A549 (cell line): ENCODE measurements at regions not wholly inside any gene's neighbourhood (a gene's known extent, or its start where the extent isn't known, plus 50 kb on each side); places are given as distances from the start of the nearest gene placed in this dataset.

Source experiments
- ATAC-seq, 2 experiments: fragments of 200-7000 bp in 1 of 2; fragments of >200 bp in 1 of 2; cut with Nextera tagmentation in 1 of 2; cut with Tn5 transposase in 1 of 2; 3 replicates each; pipeline versions ENCODE4 v1.8.0 to v1.9.1; 2018 to 2020; ENCODE audit warnings: mild to moderate bottlenecking in 1 of 2, moderate library complexity in 1 of 2
- CTCF ChIA-PET: fragments of 300-600 bp; sonication (Branson Sonifier 250); formaldehyde crosslinking; extraction: SDS; loops from one replicate; lab custom pipeline; 2021; ENCODE audit warnings: antibody characterized with exemption, inconsistent platforms; lab: Yijun Ruan, JAX
- POLR2A ChIA-PET: fragments of 350-600 bp; formaldehyde crosslinking; extraction: SDS; loops from one replicate; lab custom pipeline; 2021; ENCODE audit warnings: antibody characterized with exemption, inconsistent platforms; lab: Yijun Ruan, JAX
- DNase-seq, 2 experiments: peaks; one replicate each; pipeline versions ENCODE4 v3.0.0 to v3.0.0-alpha.2; 2011 to 2016; ENCODE audit warnings: low read depth in 1 of 2, low spot score in 1 of 2
- FAIRE-seq: peaks from 2 replicates; lab custom pipeline; 2011; peaks lifted over from hg19 to GRCh38; lab: Jason Lieb, UNC
- H3K27ac ChIP-seq, 2 experiments: fragments of >200 bp; sonication (Bioruptor Twin); formaldehyde crosslinking; 3 replicates each; pipeline ENCODE4 v1.5.1; 2016 to 2017
- H3K4me1 ChIP-seq: fragments of >200 bp; sonication (Bioruptor Twin); formaldehyde crosslinking; 3 replicates; pipeline ENCODE4 v1.6.1; 2016
- H3K4me2 ChIP-seq: fragments of >200 bp; sonication (Bioruptor Twin); formaldehyde crosslinking; 3 replicates; pipeline ENCODE4 v1.6.1; 2016
- H3K4me3 ChIP-seq: fragments of >200 bp; sonication (Bioruptor Twin); formaldehyde crosslinking; 3 replicates; pipeline ENCODE4 v1.5.1; 2016
- H3K9me3 ChIP-seq: fragments of >200 bp; sonication (Bioruptor Twin); formaldehyde crosslinking; 3 replicates; pipeline ENCODE4 v1.6.1; 2016
- CBX2 ChIP-seq: fragments of 200-600 bp; sonication (generic); IDR thresholded peaks from 2 replicates; pipeline ENCODE4 v1.6.1; 2016; ENCODE audit warnings: low read depth, mild to moderate bottlenecking, borderline replicate concordance
- EHF ChIP-seq: fragments of 250-450 bp; sonication (Bioruptor Pico); IDR thresholded peaks from 2 replicates; pipeline ENCODE4 v1.5.0; 2020; ENCODE audit warnings: mild to moderate bottlenecking
- ESRRA ChIP-seq: fragments of 150-350 bp; IDR thresholded peaks from 2 replicates; pipeline ENCODE4 v1.6.1; 2014; ENCODE audit warnings: mild to moderate bottlenecking, low read length, borderline replicate concordance
- GATA3 ChIP-seq: IDR thresholded peaks from 2 replicates; pipeline ENCODE4 v1.6.1; 2012; ENCODE audit warnings: borderline replicate concordance
- HEYL ChIP-seq: fragments of 250-450 bp; sonication (Bioruptor Pico); IDR thresholded peaks from 2 replicates; pipeline ENCODE4 v1.8.0; 2021; ENCODE audit warnings: mild to moderate bottlenecking, moderate library complexity
- HOXB5 ChIP-seq: fragments of 250-450 bp; sonication (Bioruptor Pico); IDR thresholded peaks from 2 replicates; pipeline ENCODE4 v1.5.0; 2020; ENCODE audit warnings: mild to moderate bottlenecking, moderate library complexity
- JUN ChIP-seq, 2 experiments: fragments of >200 bp; sonication (Bioruptor Twin); formaldehyde crosslinking; IDR thresholded peaks; 2 replicates in 1 of 2; 3 replicates in 1 of 2; pipeline ENCODE4 v1.6.1; 2016 to 2017
- JUNB ChIP-seq: fragments of >200 bp; sonication (Bioruptor Twin); formaldehyde crosslinking; IDR thresholded peaks from 2 replicates; pipeline ENCODE4 v1.6.1; 2016
- MAFK ChIP-seq: fragments of 450-650 bp; IDR thresholded peaks from 2 replicates; pipeline ENCODE4 v1.6.1; 2014; ENCODE audit not compliant: partially characterized antibody
- MAZ ChIP-seq: fragments of 150-350 bp; IDR thresholded peaks from 2 replicates; pipeline ENCODE4 v1.6.1; 2014; ENCODE audit warnings: antibody characterized with exemption, low read depth, low read length, borderline replicate concordance
- MYC ChIP-seq: IDR thresholded peaks from 2 replicates; pipeline ENCODE4 v1.6.1; 2012; ENCODE audit warnings: mild to moderate bottlenecking, inconsistent platforms, low read length, improper control_type of control experiment, borderline replicate concordance
- NPAS2 ChIP-seq: fragments of 250-450 bp; sonication (Bioruptor Pico); IDR thresholded peaks from 2 replicates; pipeline ENCODE4 v1.8.0; 2022; ENCODE audit warnings: mild to moderate bottlenecking, moderate library complexity, borderline replicate concordance
- NR3C1 ChIP-seq: fragments of >200 bp; sonication (Bioruptor Twin); formaldehyde crosslinking; IDR thresholded peaks from 3 replicates; pipeline ENCODE4 v1.6.1; 2017
- POLR2A ChIP-seq: IDR thresholded peaks from 2 replicates; pipeline ENCODE4 v1.6.1; 2012; ENCODE audit warnings: mild to moderate bottlenecking, low read length
- SMC3 ChIP-seq: fragments of >200 bp; sonication (Bioruptor Twin); formaldehyde crosslinking; IDR thresholded peaks from 3 replicates; pipeline ENCODE4 v1.6.1; 2018; ENCODE audit warnings: inconsistent platforms
- TP53 ChIP-seq: fragments of 250-450 bp; sonication (Bioruptor Pico); IDR thresholded peaks from 2 replicates; pipeline ENCODE4 v1.5.0; 2021; ENCODE audit warnings: mild to moderate bottlenecking, moderate library complexity
- ZC3H11A ChIP-seq: fragments of 450-650 bp; IDR thresholded peaks from 2 replicates; pipeline ENCODE4 v1.6.1; 2014; ENCODE audit warnings: antibody characterized with exemption, mild to moderate bottlenecking
- ZSCAN20 ChIP-seq: fragments of 250-450 bp; sonication (Bioruptor Pico); IDR thresholded peaks from 2 replicates; pipeline ENCODE4 v1.8.0; 2022; ENCODE audit warnings: mild to moderate bottlenecking, moderate library complexity
- WGBS: methylation state at CpG from one replicate; pipeline ENCODE4 v1.1.6; 2017; ENCODE audit errors: missing lambda C conversion rate; 5-methylcytosine and 5-hydroxymethylcytosine counted together
- TF ChIP-seq, protein P1 (sequence below): fragments of >200 bp; sonication (Bioruptor Twin); formaldehyde crosslinking; IDR thresholded peaks from 3 replicates; pipeline ENCODE4 v1.5.1; 2016
- TF ChIP-seq, protein P2 (sequence below): fragments of 200-600 bp; sonication (generic); IDR thresholded peaks from 2 replicates; pipeline ENCODE4 v1.6.1; 2016; ENCODE audit warnings: antibody characterized with exemption, mild to moderate bottlenecking, moderate library complexity
- TF ChIP-seq, protein P3 (sequence below): IDR thresholded peaks from 2 replicates; pipeline ENCODE4 v1.6.1; 2012; ENCODE audit warnings: low read depth, borderline replicate concordance
- TF ChIP-seq, protein P4 (sequence below): fragments of 250-450 bp; sonication (Bioruptor Pico); IDR thresholded peaks from 2 replicates; pipeline ENCODE4 v1.5.0; 2021; ENCODE audit warnings: mild to moderate bottlenecking, moderate library complexity, borderline replicate concordance
- TF ChIP-seq, protein P5 (sequence below): fragments of 450-650 bp; IDR thresholded peaks from 2 replicates; pipeline ENCODE4 v1.6.1; 2014; ENCODE audit warnings: antibody characterized with exemption
- TF ChIP-seq, protein P6 (sequence below): fragments of >200 bp; sonication (Bioruptor Twin); formaldehyde crosslinking; IDR thresholded peaks from 3 replicates; pipeline ENCODE4 v1.6.1; 2016
- TF ChIP-seq, protein P7 (sequence below): fragments of >200 bp; sonication (Bioruptor Twin); formaldehyde crosslinking; IDR thresholded peaks from 2 replicates; pipeline ENCODE4 v1.6.1; 2016

DNA sequence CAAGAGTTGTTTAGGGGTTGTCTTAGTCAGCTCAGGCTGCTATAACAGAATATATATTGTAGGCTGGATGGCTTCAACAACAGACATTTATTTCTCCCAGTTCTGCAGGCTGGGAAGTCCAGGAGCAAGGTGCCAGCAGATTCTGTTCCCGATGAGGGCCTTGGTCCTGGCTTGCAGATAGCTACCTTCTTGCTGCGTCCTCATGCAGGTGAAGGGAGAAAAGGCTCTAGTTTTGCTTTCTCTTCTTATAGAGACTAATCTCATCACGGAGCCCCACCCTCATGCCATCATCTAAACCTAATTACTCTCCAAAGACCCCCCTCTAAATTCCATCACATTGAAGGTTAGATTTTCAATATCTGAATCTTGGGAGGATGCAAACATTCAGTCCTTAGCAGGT is 246.0 kb upstream of the ANKRD55 start:
- CTCF ChIA-PET: interaction anchor here (0.9 to 3.1 kb wide), 3 partner anchors 10 to 208 kb away, joined by 3 to 8 read pairs (median 4); no protein-coding TSS in a partner anchor

DNA sequence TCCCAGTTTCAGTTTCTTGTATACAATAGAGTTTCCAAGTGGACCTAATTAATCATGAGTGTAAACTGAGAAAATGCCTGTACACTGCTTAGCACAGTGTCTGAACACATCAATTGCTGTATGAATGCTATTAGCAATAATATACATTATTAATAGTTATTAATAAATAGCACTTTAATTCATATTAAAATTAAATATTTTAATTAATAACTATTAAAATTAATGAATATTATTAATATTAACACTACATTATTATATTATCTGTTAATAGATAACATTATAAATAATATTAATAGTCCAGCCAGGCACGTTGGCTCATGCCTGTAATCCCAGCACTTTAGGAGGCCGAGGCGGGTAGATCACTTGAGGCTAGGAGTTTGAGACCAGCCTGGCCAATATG is 244.9 kb upstream of the ANKRD55 start:
- DNase-seq (no peak), FAIRE-seq (no peak), ATAC-seq (no peak)
- no peak for TF ChIP-seq SMC3
- TF ChIP-seq EHF (CRISPR knock-in tag): no peak
- no peak for TF ChIP-seq GATA3
- TF ChIP-seq HOXB5 (CRISPR knock-in tag): no peak
- TF ChIP-seq, protein P1, sequence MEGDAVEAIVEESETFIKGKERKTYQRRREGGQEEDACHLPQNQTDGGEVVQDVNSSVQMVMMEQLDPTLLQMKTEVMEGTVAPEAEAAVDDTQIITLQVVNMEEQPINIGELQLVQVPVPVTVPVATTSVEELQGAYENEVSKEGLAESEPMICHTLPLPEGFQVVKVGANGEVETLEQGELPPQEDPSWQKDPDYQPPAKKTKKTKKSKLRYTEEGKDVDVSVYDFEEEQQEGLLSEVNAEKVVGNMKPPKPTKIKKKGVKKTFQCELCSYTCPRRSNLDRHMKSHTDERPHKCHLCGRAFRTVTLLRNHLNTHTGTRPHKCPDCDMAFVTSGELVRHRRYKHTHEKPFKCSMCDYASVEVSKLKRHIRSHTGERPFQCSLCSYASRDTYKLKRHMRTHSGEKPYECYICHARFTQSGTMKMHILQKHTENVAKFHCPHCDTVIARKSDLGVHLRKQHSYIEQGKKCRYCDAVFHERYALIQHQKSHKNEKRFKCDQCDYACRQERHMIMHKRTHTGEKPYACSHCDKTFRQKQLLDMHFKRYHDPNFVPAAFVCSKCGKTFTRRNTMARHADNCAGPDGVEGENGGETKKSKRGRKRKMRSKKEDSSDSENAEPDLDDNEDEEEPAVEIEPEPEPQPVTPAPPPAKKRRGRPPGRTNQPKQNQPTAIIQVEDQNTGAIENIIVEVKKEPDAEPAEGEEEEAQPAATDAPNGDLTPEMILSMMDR: no peak
- no peak for TF ChIP-seq MAZ
- TF ChIP-seq, protein P2, sequence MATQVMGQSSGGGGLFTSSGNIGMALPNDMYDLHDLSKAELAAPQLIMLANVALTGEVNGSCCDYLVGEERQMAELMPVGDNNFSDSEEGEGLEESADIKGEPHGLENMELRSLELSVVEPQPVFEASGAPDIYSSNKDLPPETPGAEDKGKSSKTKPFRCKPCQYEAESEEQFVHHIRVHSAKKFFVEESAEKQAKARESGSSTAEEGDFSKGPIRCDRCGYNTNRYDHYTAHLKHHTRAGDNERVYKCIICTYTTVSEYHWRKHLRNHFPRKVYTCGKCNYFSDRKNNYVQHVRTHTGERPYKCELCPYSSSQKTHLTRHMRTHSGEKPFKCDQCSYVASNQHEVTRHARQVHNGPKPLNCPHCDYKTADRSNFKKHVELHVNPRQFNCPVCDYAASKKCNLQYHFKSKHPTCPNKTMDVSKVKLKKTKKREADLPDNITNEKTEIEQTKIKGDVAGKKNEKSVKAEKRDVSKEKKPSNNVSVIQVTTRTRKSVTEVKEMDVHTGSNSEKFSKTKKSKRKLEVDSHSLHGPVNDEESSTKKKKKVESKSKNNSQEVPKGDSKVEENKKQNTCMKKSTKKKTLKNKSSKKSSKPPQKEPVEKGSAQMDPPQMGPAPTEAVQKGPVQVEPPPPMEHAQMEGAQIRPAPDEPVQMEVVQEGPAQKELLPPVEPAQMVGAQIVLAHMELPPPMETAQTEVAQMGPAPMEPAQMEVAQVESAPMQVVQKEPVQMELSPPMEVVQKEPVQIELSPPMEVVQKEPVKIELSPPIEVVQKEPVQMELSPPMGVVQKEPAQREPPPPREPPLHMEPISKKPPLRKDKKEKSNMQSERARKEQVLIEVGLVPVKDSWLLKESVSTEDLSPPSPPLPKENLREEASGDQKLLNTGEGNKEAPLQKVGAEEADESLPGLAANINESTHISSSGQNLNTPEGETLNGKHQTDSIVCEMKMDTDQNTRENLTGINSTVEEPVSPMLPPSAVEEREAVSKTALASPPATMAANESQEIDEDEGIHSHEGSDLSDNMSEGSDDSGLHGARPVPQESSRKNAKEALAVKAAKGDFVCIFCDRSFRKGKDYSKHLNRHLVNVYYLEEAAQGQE: no peak
- TF ChIP-seq, protein P3, sequence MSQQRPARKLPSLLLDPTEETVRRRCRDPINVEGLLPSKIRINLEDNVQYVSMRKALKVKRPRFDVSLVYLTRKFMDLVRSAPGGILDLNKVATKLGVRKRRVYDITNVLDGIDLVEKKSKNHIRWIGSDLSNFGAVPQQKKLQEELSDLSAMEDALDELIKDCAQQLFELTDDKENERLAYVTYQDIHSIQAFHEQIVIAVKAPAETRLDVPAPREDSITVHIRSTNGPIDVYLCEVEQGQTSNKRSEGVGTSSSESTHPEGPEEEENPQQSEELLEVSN: no peak
- no peak for TF ChIP-seq ZC3H11A
- TF ChIP-seq ESRRA: no peak
- no peak for TF ChIP-seq HEYL (CRISPR knock-in tag)
- WGBS: 84% methylated on average over 3 of the region's 3 CpGs
- Histone ChIP-seq H3K4me3 (no peak overlapping the region), H3K27ac (no peak overlapping the region), H3K4me1 (peaks cover 22% of the 10 kb centered on the region), H3K9me3 (no peaks in the 10 kb centered on the region), H3K4me2 (no peak overlapping the region)
- ChIA-PET POLR2A (no interaction called here), CTCF (interaction anchor here (0.8 to 3.1 kb wide), 2 partner anchors 9 to 360 kb away, joined by 3 to 8 read pairs; no protein-coding TSS in a partner anchor)

More for the DNA sequence above, 246.0 kb upstream of the ANKRD55 start:
- 83% methylated on average over 3 of the region's 3 CpGs for WGBS
- POLR2A ChIA-PET: no interaction called here
- no peak overlapping the region for H3K27ac ChIP-seq
- peaks cover 22% of the 10 kb centered on the region for H3K4me1 ChIP-seq
- no peak for ATAC-seq
- H3K9me3 ChIP-seq: no peaks in the 10 kb centered on the region
- no peak for FAIRE-seq
- no peak for TF ChIP-seq HOXB5 (CRISPR knock-in tag)
- TF ChIP-seq TP53 (CRISPR knock-in tag): no peak
- TF ChIP-seq, protein P1: no peak
- TF ChIP-seq NPAS2: no peak
- no peak for TF ChIP-seq POLR2A
- no peak for TF ChIP-seq CBX2
- TF ChIP-seq ZSCAN20 (CRISPR knock-in tag): no peak
- no peak for TF ChIP-seq NR3C1
- TF ChIP-seq MYC: no peak
- TF ChIP-seq, protein P4, sequence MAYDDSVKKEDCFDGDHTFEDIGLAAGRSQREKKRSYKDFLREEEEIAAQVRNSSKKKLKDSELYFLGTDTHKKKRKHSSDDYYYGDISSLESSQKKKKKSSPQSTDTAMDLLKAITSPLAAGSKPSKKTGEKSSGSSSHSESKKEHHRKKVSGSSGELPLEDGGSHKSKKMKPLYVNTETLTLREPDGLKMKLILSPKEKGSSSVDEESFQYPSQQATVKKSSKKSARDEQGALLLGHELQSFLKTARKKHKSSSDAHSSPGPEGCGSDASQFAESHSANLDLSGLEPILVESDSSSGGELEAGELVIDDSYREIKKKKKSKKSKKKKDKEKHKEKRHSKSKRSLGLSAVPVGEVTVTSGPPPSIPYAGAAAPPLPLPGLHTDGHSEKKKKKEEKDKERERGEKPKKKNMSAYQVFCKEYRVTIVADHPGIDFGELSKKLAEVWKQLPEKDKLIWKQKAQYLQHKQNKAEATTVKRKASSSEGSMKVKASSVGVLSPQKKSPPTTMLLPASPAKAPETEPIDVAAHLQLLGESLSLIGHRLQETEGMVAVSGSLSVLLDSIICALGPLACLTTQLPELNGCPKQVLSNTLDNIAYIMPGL (CRISPR knock-in tag): no peak
- TF ChIP-seq ZC3H11A: no peak
- no peak for TF ChIP-seq JUN (IDR thresholded peaks at IDR 0.05)
- TF ChIP-seq ESRRA: no peak
- no peak for TF ChIP-seq HEYL (CRISPR knock-in tag)
- TF ChIP-seq, protein P5, sequence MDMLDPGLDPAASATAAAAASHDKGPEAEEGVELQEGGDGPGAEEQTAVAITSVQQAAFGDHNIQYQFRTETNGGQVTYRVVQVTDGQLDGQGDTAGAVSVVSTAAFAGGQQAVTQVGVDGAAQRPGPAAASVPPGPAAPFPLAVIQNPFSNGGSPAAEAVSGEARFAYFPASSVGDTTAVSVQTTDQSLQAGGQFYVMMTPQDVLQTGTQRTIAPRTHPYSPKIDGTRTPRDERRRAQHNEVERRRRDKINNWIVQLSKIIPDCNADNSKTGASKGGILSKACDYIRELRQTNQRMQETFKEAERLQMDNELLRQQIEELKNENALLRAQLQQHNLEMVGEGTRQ: no peak
- no peak for TF ChIP-seq MAFK
- TF ChIP-seq, protein P6, sequence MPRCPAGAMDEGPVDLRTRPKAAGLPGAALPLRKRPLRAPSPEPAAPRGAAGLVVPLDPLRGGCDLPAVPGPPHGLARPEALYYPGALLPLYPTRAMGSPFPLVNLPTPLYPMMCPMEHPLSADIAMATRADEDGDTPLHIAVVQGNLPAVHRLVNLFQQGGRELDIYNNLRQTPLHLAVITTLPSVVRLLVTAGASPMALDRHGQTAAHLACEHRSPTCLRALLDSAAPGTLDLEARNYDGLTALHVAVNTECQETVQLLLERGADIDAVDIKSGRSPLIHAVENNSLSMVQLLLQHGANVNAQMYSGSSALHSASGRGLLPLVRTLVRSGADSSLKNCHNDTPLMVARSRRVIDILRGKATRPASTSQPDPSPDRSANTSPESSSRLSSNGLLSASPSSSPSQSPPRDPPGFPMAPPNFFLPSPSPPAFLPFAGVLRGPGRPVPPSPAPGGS: no peak
- TF ChIP-seq, protein P7, sequence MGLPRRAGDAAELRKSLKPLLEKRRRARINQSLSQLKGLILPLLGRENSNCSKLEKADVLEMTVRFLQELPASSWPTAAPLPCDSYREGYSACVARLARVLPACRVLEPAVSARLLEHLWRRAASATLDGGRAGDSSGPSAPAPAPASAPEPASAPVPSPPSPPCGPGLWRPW: no peak
- TF ChIP-seq JUNB: no peak
- no peak overlapping the region for H3K4me3 ChIP-seq
- H3K4me2 ChIP-seq: no peak overlapping the region
- no peak for DNase-seq
